Neural cell (in vitro differentiated cells): ENCODE measurements at regions not wholly inside any gene's neighbourhood (a gene's known extent, or its start where the extent isn't known, plus 50 kb on each side); places are given as distances from the start of the nearest gene placed in this dataset.

Source experiments
- H2AFZ ChIP-seq: fragments of 200-600, 300-800 bp; sonication (generic), shearing (Covaris generic); 2 replicates; pipeline ENCODE4 v1.6.0; 2014; ENCODE audit warnings: low read depth, mild to moderate bottlenecking, antibody characterized with exemption, low read length, moderate library complexity
- H3F3A ChIP-seq: fragments of 200-600 bp; shearing (Covaris generic); 2 replicates; pipeline ENCODE4 v1.6.1; 2016; ENCODE audit warnings: mild to moderate bottlenecking, moderate library complexity, mixed read lengths, antibody characterized with exemption, low read length; ENCODE audit not compliant: insufficient read depth, poor library complexity, severe bottlenecking
- H3K27ac ChIP-seq: fragments of 200-600, 300-800 bp; sonication (generic), shearing (Covaris generic); 2 replicates; pipeline ENCODE4 v1.5.1; 2014; ENCODE audit warnings: mild to moderate bottlenecking, low read length, moderate library complexity
- H3K27me3 ChIP-seq: fragments of 300-800, 200-600 bp; sonication (generic), shearing (Covaris generic); 2 replicates; pipeline ENCODE4 v1.6.0; 2014; ENCODE audit warnings: mild to moderate bottlenecking, low read depth, low read length, moderate library complexity; ENCODE audit not compliant: insufficient read depth
- H3K36me3 ChIP-seq: fragments of 300-800, 200-600 bp; sonication (generic), shearing (Covaris generic); 2 replicates; pipeline ENCODE4 v1.5.1; 2014; ENCODE audit warnings: mild to moderate bottlenecking, antibody characterized with exemption, low read length, moderate library complexity; ENCODE audit not compliant: insufficient read depth
- H3K4me2 ChIP-seq: fragments of 300-800, 200-600 bp; sonication (generic), shearing (Covaris generic); 2 replicates; pipeline ENCODE4 v1.6.0; 2014; ENCODE audit warnings: mild to moderate bottlenecking, low read length
- H3K4me3 ChIP-seq: fragments of 300-800, 200-600 bp; sonication (generic), shearing (Covaris generic); 2 replicates; pipeline ENCODE4 v1.5.1; 2014; ENCODE audit warnings: mild to moderate bottlenecking, low read length, moderate library complexity
- H3K79me2 ChIP-seq: fragments of 200-600 bp; shearing (Covaris generic); replicated peaks from 2 replicates; pipeline ENCODE4 v1.6.0; 2014; ENCODE audit warnings: mild to moderate bottlenecking, low read length, moderate library complexity; ENCODE audit not compliant: insufficient read depth
- H3K9ac ChIP-seq: fragments of 300-800, 200-600 bp; sonication (generic), shearing (Covaris generic); 2 replicates; pipeline ENCODE4 v1.6.1; 2016; ENCODE audit warnings: mild to moderate bottlenecking, low read length, mixed read lengths
- H3K9me2 ChIP-seq: fragments of 200-600 bp; shearing (Covaris generic); 2 replicates; pipeline ENCODE4 v1.6.1; 2016; ENCODE audit warnings: mild to moderate bottlenecking, low read length, mixed read lengths; ENCODE audit not compliant: insufficient read depth
- H3K9me3 ChIP-seq: fragments of 200-600, 300-800 bp; sonication (generic), shearing (Covaris generic); 2 replicates; pipeline ENCODE4 v1.6.1; 2016; ENCODE audit warnings: mild to moderate bottlenecking, mixed run types, low read length, moderate library complexity, mixed read lengths
- H4K20me1 ChIP-seq: fragments of 200-600 bp; shearing (Covaris generic); 2 replicates; pipeline ENCODE4 v1.6.1; 2016; ENCODE audit warnings: mild to moderate bottlenecking, mixed run types; ENCODE audit not compliant: insufficient read depth
- CTCF ChIP-seq: fragments of 450-650 bp; IDR thresholded peaks from 2 replicates; pipeline ENCODE4 v1.5.1; 2014; ENCODE audit warnings: antibody characterized with exemption, mild to moderate bottlenecking, moderate library complexity; ENCODE audit not compliant: poor library complexity, severe bottlenecking
- EP300 ChIP-seq: fragments of 450-650 bp; conservative IDR thresholded peaks from 2 replicates; pipeline ENCODE4 v1.6.1; 2014; ENCODE audit warnings: antibody characterized with exemption, mild to moderate bottlenecking, moderate library complexity; ENCODE audit not compliant: poor library complexity, severe bottlenecking
- EZH2 ChIP-seq: fragments of 200-600, 300-800 bp; shearing (Covaris generic), sonication (generic); IDR thresholded peaks from 2 replicates; pipeline ENCODE4 v1.6.1; 2014; ENCODE audit warnings: antibody characterized with exemption, low read length, borderline replicate concordance, mild to moderate bottlenecking; ENCODE audit not compliant: insufficient read depth, poor library complexity, severe bottlenecking
- MXI1 ChIP-seq: fragments of 450-650 bp; conservative IDR thresholded peaks from 2 replicates; pipeline ENCODE4 v1.6.1; 2014; ENCODE audit warnings: antibody characterized with exemption, mild to moderate bottlenecking; ENCODE audit not compliant: poor library complexity, severe bottlenecking
- POLR2AphosphoS5 ChIP-seq: IDR thresholded peaks from 2 replicates; pipeline ENCODE4 v1.6.1; 2012
- RAD21 ChIP-seq: fragments of 450-650 bp; conservative IDR thresholded peaks from 2 replicates; pipeline ENCODE4 v1.6.1; 2014; ENCODE audit warnings: antibody characterized with exemption, mild to moderate bottlenecking, moderate library complexity
- REST ChIP-seq: IDR thresholded peaks from 2 replicates; pipeline ENCODE4 v1.6.1; 2012; ENCODE audit warnings: borderline replicate concordance
- SMC3 ChIP-seq: fragments of 450-650 bp; conservative IDR thresholded peaks from 2 replicates; pipeline ENCODE4 v1.6.1; 2014; ENCODE audit warnings: antibody characterized with exemption, mild to moderate bottlenecking, moderate library complexity; ENCODE audit not compliant: poor library complexity
- TAF1 ChIP-seq: IDR thresholded peaks from 2 replicates; pipeline ENCODE4 v1.6.1; 2012; ENCODE audit warnings: low read depth

DNA sequence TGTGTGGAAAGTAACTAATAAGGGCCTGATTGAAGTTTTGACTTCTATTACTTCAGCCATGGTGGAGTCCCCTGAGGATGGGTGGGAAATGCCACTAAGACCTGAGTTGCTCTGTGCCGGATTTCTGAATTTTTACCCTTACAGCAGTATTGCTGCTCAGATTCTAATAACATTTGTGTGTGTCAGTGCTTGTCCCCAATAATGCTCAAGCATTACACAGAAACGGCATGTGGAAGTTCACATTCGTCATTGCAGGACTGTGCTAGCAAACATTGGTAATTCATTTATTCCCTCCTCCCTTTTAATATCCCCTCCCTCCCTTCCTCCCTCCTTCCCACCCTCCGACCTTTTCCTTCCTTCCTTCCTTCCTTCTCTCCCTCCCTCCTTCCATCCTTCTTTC, 484.5 kb upstream of the ONECUT1 start:
- H3K36me3 ChIP-seq: no peaks in the 10 kb centered on the region
- H3K27ac ChIP-seq: no peak overlapping the region
- H3F3A ChIP-seq: no peaks in the 10 kb centered on the region
- H3K4me3 ChIP-seq: no peak overlapping the region
- no peaks in the 10 kb centered on the region for H3K9me3 ChIP-seq
- no peak overlapping the region for H3K9ac ChIP-seq
- H3K4me2 ChIP-seq: no peak overlapping the region
- H3K9me2 ChIP-seq: no peaks in the 10 kb centered on the region
- H4K20me1 ChIP-seq: no peaks in the 10 kb centered on the region
- H2AFZ ChIP-seq: no peak overlapping the region
- H3K27me3 ChIP-seq: no peaks in the 10 kb centered on the region
- TF ChIP-seq MXI1 (no peak), TAF1 (no peak)
- H3K79me2 ChIP-seq: no peaks in the 10 kb centered on the region

DNA sequence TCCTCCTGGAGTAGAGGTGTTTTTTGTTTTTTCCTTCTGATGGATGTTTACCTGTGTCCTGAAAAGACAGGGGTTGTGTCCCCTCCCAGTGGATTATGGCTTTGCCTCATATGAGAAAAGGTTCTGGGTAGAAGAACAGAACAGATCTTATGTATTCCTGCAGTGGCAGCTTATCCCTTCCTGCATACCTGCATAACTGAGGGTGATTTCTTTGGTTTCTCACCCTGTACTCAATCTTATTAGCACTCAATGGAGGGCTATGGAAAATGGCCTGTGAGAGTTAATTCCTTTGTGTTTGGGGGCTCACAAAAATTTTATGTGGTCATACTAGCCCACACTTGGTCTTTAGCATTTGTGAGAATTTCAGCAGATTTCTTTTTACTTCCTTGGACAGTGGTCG, 482.0 kb upstream of the ONECUT1 start:
- Histone ChIP-seq H3F3A (no peaks in the 10 kb centered on the region), H4K20me1 (no peaks in the 10 kb centered on the region), H3K9ac (no peak overlapping the region), H3K4me3 (no peak overlapping the region), H2AFZ (no peak overlapping the region), H3K9me2 (no peaks in the 10 kb centered on the region), H3K4me2 (no peak overlapping the region), H3K9me3 (no peaks in the 10 kb centered on the region), H3K27ac (no peak overlapping the region), H3K36me3 (no peaks in the 10 kb centered on the region), H3K79me2 (no peaks in the 10 kb centered on the region), H3K27me3 (no peaks in the 10 kb centered on the region)
- TF ChIP-seq CTCF: no peak
- no peak for TF ChIP-seq EP300

GRCh38 chr15:53266176-53266575, 476.0 kb upstream of the ONECUT1 start:
- H3K4me3 ChIP-seq: no peak overlapping the region
- no peak overlapping the region for H3K9ac ChIP-seq
- H2AFZ ChIP-seq: no peak overlapping the region
- no peaks in the 10 kb centered on the region for H3K27me3 ChIP-seq
- H3K9me3 ChIP-seq: no peaks in the 10 kb centered on the region
- no peaks in the 10 kb centered on the region for H3K9me2 ChIP-seq
- no peaks in the 10 kb centered on the region for H4K20me1 ChIP-seq
- H3K79me2 ChIP-seq: no peaks in the 10 kb centered on the region
- no peak overlapping the region for H3K4me2 ChIP-seq
- H3K27ac ChIP-seq: no peak overlapping the region
- TF ChIP-seq REST: no peak
- no peak for TF ChIP-seq EZH2
- no peak for TF ChIP-seq EP300
- TF ChIP-seq POLR2AphosphoS5: no peak
- no peak for TF ChIP-seq CTCF
- no peak for TF ChIP-seq RAD21
- TF ChIP-seq SMC3: no peak
- TF ChIP-seq MXI1: no peak
- TF ChIP-seq TAF1: no peak
- no peaks in the 10 kb centered on the region for H3F3A ChIP-seq
- no peaks in the 10 kb centered on the region for H3K36me3 ChIP-seq
